HepG2 (cell line): ENCODE measurements at regions not wholly inside any gene's neighbourhood (a gene's known extent, or its start where the extent isn't known, plus 50 kb on each side); places are given as distances from the start of the nearest gene placed in this dataset.

Experiments used
- ATAC-seq: fragments of 200-7000 bp; cut with Tn5 transposase; 3 replicates; pipeline ENCODE4 v1.9.1; 2020; ENCODE audit warnings: mild to moderate bottlenecking, moderate library complexity
- BruUV-seq: library from RNA; stranded (reverse); fragments of 400-500 nt; replicated peaks from 2 replicates; lab custom pipeline; 2021; lab: Mats Ljungman, UMichigan
- CTCF ChIA-PET: fragments of 300-600 bp; formaldehyde crosslinking; extraction: SDS; loops from one replicate; lab custom pipeline; 2021; ENCODE audit warnings: low total read pairs, inconsistent platforms, low intra/inter-chr PET ratio; lab: Yijun Ruan, JAX
- POLR2A ChIA-PET: fragments of 350-600 bp; sonication (Branson Sonifier 250); formaldehyde crosslinking; loops from one replicate; lab custom pipeline; 2020; ENCODE audit warnings: antibody characterized with exemption, inconsistent platforms; lab: Yijun Ruan, JAX
- DNase-seq: peaks from one replicate; pipeline ENCODE4 v3.0.0-alpha.2; 2015; ENCODE audit warnings: low spot score
- FAIRE-seq: peaks from 3 replicates; lab custom pipeline; 2011; peaks lifted over from hg19 to GRCh38; lab: Jason Lieb, UNC
- H2AFZ ChIP-seq: one replicate; pipeline ENCODE4 v1.6.1; 2011; ENCODE audit warnings: low read length, inconsistent platforms
- H3K27ac ChIP-seq: fragments of 300-600 bp; 3 replicates; pipeline ENCODE4 v1.8.0; 2011; ENCODE audit warnings: mixed run types, mild to moderate bottlenecking, mixed read lengths, low read length, inconsistent platforms; ENCODE audit not compliant: insufficient read depth; ENCODE audit errors: extremely low read length
- H3K27me3 ChIP-seq, 2 experiments: fragments of 200-600 bp in 1 of 2; 2 replicates in 1 of 2; 3 replicates in 1 of 2; pipeline versions ENCODE4 v1.6.0 to v1.8.0; 2011; ENCODE audit warnings: low read length in 2 of 2, mild to moderate bottlenecking in 2 of 2, moderate library complexity in 2 of 2, inconsistent platforms in 1 of 2; ENCODE audit not compliant: insufficient read depth in 2 of 2, control insufficient read depth in 1 of 2
- H3K36me3 ChIP-seq, 2 experiments: fragments of 200-600 bp in 1 of 2; replicated peaks in 1 of 2; 2 replicates in 1 of 2; 3 replicates in 1 of 2; pipeline versions ENCODE4 v1.5.1 to v1.8.0; 2011; ENCODE audit warnings: low read length in 2 of 2, inconsistent platforms in 1 of 2; ENCODE audit not compliant: insufficient read depth in 2 of 2, control insufficient read depth in 1 of 2
- H3K4me1 ChIP-seq: 2 replicates; pipeline ENCODE4 v1.5.1; 2012; ENCODE audit warnings: low read length, inconsistent platforms; ENCODE audit not compliant: insufficient read depth
- H3K4me2 ChIP-seq: 2 replicates; pipeline ENCODE4 v1.6.0; 2011; ENCODE audit warnings: low read depth, low read length, inconsistent platforms
- H3K4me3 ChIP-seq, 3 experiments: fragments of 200-600 bp in 1 of 3; sonication (generic), shearing (Covaris generic) in 1 of 3; replicated peaks in 1 of 3; 2 replicates each; pipeline ENCODE4 v1.5.1; 2011 to 2016; ENCODE audit warnings: low read length in 3 of 3, inconsistent platforms in 2 of 3, low read depth in 2 of 3, mild to moderate bottlenecking in 2 of 3, control low read depth in 1 of 3, mixed read lengths in 1 of 3; ENCODE audit not compliant: insufficient read depth in 1 of 3
- H3K79me2 ChIP-seq: one replicate; pipeline ENCODE4 v1.6.1; 2011; ENCODE audit warnings: low read length, inconsistent platforms; ENCODE audit not compliant: insufficient read depth
- H3K9ac ChIP-seq: 2 replicates; pipeline ENCODE4 v1.6.0; 2011; ENCODE audit warnings: mild to moderate bottlenecking, low read depth, low read length, inconsistent platforms; ENCODE audit not compliant: insufficient read depth
- H3K9me3 ChIP-seq: 2 replicates; pipeline ENCODE4 v1.5.1; 2012; ENCODE audit warnings: mild to moderate bottlenecking, low read length
- H4K20me1 ChIP-seq: 2 replicates; pipeline ENCODE4 v1.6.0; 2011; ENCODE audit warnings: inconsistent platforms, mild to moderate bottlenecking, low read length, moderate library complexity; ENCODE audit not compliant: insufficient read depth
- MAFF ChIP-seq: IDR thresholded peaks from 2 replicates; pipeline ENCODE4 v1.6.1; 2011; ENCODE audit warnings: low read depth, low read length, improper control_type of control experiment
- MAFK ChIP-seq, 2 experiments: IDR thresholded peaks in 1 of 2; conservative IDR thresholded peaks in 1 of 2; 2 replicates each; pipeline ENCODE4 v1.6.1; 2011; ENCODE audit warnings: improper control_type of control experiment in 2 of 2, low read length in 2 of 2
- MAX ChIP-seq: IDR thresholded peaks from 2 replicates; pipeline ENCODE4 v1.6.1; 2012; ENCODE audit warnings: inconsistent platforms
- NFIC ChIP-seq: IDR thresholded peaks from 2 replicates; pipeline ENCODE4 v1.6.1; 2012; ENCODE audit warnings: mild to moderate bottlenecking, low read length, inconsistent platforms
- ZNF792 ChIP-seq: IDR thresholded peaks from 2 replicates; pipeline ENCODE4 v1.6.1; 2016
- WGBS: methylation state at CpG from one replicate; pipeline ENCODE4 v1.1.6; 2017; ENCODE audit warnings: low lambda C conversion rate; 5-methylcytosine and 5-hydroxymethylcytosine counted together
- in situ Hi-C: cut with HindIII; loops from 2 replicates; pipeline ENCODE4 v1.10.0; 2017; ENCODE audit warnings: low pct_unique_long_range_greater_than_20kb; ENCODE audit not compliant: extremely low pct_ligation_motif_present
- intact Hi-C: fragments of 100-400 bp; cut with micrococcal nuclease; formaldehyde crosslinking; loops from one replicate; pipeline ENCODE4 v1.10.0; 2022; ENCODE audit not compliant: unreplicated experiment
- TF ChIP-seq, protein P1 (sequence below): sonication (generic); formaldehyde crosslinking; IDR thresholded peaks from 2 replicates; pipeline ENCODE4 v1.5.1; 2020; ENCODE audit warnings: mild to moderate bottlenecking, moderate library complexity, missing genetic modification reagents
- TF ChIP-seq, protein P2 (sequence below): sonication (generic); formaldehyde crosslinking; IDR thresholded peaks from 2 replicates; pipeline ENCODE4 v1.4.0; 2020; ENCODE audit warnings: mild to moderate bottlenecking, missing genetic modification reagents

DNA sequence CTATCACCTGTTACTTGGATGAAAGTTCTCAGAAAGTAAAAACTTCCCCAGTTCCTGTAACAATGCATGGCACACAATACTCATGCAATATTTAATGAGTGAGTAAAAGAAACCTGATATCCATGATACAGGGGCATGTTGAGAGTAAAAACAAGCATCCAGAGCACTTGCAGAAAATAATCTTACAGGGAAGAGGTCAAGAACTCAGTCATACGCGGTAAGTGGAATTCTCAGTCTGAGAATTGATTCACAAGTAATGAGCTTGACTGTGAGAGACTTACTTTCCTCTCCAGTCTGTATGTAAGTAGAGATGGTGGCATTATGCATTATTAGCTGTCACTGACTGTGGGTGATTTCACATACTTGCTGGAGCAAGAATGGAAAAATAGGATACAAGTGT, 976.9 kb downstream of the BRINP3 start:
- no peaks in the 10 kb centered on the region for H4K20me1 ChIP-seq
- FAIRE-seq: no peak
- no peak overlapping the region for H3K4me2 ChIP-seq
- ATAC-seq: no peak
- no peaks in the 10 kb centered on the region for H3K9me3 ChIP-seq
- BruUV-seq: no TSS peak
- H2AFZ ChIP-seq: no peak overlapping the region
- no peak overlapping the region for H3K9ac ChIP-seq
- intact Hi-C loops: no loop called here
- ChIA-PET POLR2A (no interaction called here), CTCF (no interaction called here)
- 69% methylated on average over 2 of the region's 2 CpGs for WGBS
- no peak for DNase-seq
- H3K27me3 ChIP-seq: no peaks in the 10 kb centered on the region
- no peaks in the 10 kb centered on the region for H3K36me3 ChIP-seq
- TF ChIP-seq, protein P1, sequence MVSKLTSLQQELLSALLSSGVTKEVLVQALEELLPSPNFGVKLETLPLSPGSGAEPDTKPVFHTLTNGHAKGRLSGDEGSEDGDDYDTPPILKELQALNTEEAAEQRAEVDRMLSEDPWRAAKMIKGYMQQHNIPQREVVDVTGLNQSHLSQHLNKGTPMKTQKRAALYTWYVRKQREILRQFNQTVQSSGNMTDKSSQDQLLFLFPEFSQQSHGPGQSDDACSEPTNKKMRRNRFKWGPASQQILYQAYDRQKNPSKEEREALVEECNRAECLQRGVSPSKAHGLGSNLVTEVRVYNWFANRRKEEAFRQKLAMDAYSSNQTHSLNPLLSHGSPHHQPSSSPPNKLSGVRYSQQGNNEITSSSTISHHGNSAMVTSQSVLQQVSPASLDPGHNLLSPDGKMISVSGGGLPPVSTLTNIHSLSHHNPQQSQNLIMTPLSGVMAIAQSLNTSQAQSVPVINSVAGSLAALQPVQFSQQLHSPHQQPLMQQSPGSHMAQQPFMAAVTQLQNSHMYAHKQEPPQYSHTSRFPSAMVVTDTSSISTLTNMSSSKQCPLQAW (CRISPR knock-in tag): no peak
- TF ChIP-seq, protein P2, sequence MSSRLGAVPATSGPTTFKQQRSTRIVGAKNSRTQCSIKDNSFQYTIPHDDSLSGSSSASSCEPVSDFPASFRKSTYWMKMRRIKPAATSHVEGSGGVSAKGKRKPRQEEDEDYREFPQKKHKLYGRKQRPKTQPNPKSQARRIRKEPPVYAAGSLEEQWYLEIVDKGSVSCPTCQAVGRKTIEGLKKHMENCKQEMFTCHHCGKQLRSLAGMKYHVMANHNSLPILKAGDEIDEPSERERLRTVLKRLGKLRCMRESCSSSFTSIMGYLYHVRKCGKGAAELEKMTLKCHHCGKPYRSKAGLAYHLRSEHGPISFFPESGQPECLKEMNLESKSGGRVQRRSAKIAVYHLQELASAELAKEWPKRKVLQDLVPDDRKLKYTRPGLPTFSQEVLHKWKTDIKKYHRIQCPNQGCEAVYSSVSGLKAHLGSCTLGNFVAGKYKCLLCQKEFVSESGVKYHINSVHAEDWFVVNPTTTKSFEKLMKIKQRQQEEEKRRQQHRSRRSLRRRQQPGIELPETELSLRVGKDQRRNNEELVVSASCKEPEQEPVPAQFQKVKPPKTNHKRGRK (CRISPR knock-in tag): no peak
- TF ChIP-seq MAX: no peak
- no peak for TF ChIP-seq ZNF792 (CRISPR knock-in tag)
- TF ChIP-seq, all 625 proteins: peak for 0
- Histone ChIP-seq H3K4me1 (no peaks in the 10 kb centered on the region), H3K27ac (no peak overlapping the region), H3K4me3 (no peak overlapping the region), H3K79me2 (no peaks in the 10 kb centered on the region)
- in situ Hi-C loops: no loop called here

DNA sequence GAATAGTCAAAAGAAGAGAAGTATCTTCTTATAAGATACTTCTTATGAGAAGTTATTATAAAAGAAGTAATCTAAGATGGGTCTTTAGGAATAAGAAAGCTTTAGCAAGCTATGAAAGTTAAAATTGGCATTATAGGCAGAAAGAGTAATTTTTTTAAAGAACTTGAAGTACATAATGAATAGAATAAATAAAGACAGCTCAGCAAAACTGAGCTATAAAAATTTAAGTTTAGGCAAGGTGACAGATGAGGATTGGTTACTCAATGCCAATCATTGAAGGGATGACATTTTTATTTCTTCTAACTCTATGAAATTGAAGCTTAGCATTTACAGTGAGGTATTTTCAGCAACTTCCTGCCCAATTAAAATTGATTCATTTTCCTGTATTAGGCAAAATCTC, 966.8 kb downstream of the BRINP3 start:
- Histone ChIP-seq H3K27me3 (no peaks in the 10 kb centered on the region), H3K36me3 (no peaks in the 10 kb centered on the region), H4K20me1 (no peaks in the 10 kb centered on the region), H2AFZ (no peak overlapping the region), H3K9ac (no peak overlapping the region), H3K27ac (no peak overlapping the region), H3K79me2 (no peaks in the 10 kb centered on the region), H3K4me2 (no peak overlapping the region), H3K4me3 (no peak overlapping the region), H3K9me3 (no peaks in the 10 kb centered on the region), H3K4me1 (peaks cover 14% of the 10 kb centered on the region)
- DNase-seq (no peak), ATAC-seq (no peak), FAIRE-seq (no peak)
- in situ Hi-C loops (no loop called here), intact Hi-C loops (no loop called here)
- TF ChIP-seq MAFF: 0 out of 2 replicates have a peak, but pooled peaks have one; percentile 27
- TF ChIP-seq MAFK (conservative IDR thresholded peaks at IDR 0.05 in 1 of 2, IDR thresholded peaks at IDR 0.05 in 1 of 2; ENCODE audit: low read length in 2 of 2): peak in 1 of 2 experiments; percentile 52; a peak in 2 of 4 replicates
- no peak for TF ChIP-seq NFIC
- ChIA-PET CTCF (no interaction called here), POLR2A (no interaction called here)
- no TSS peak for BruUV-seq
